ENCODE measurements at regions not wholly inside any gene's neighbourhood (a gene's known extent, or its start where the extent isn't known, plus 50 kb on each side); places are given as distances from the start of the nearest gene placed in this dataset.

DNA sequence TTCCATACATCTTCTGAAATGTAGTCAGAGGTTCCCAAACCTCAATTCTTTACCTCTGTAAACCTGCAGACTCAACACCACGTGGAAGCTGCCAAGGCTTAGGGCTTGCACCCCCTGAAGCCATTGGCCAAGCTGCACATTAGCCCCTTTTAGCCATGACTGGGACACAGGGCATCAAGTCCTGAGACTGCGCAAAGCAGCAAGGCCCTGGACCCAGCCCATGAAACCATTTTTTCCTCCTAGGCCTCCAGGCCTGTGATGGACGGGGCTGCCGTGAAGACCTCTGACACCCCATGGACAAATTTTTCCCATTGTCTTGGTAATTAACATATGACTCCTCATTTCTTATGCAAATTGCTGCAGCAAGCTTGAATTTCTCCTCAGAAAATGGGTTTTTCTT is 727.8 kb downstream of the C6orf118 start:
- no peaks in the 10 kb centered on the region for H3K36me3 Mint-ChIP-seq (ENCODE audit: low read depth, unreplicated experiment)
- no peaks in the 10 kb centered on the region for H3K4me1 Mint-ChIP-seq (ENCODE audit: unreplicated experiment)
- TF ChIP-seq, protein P1, sequence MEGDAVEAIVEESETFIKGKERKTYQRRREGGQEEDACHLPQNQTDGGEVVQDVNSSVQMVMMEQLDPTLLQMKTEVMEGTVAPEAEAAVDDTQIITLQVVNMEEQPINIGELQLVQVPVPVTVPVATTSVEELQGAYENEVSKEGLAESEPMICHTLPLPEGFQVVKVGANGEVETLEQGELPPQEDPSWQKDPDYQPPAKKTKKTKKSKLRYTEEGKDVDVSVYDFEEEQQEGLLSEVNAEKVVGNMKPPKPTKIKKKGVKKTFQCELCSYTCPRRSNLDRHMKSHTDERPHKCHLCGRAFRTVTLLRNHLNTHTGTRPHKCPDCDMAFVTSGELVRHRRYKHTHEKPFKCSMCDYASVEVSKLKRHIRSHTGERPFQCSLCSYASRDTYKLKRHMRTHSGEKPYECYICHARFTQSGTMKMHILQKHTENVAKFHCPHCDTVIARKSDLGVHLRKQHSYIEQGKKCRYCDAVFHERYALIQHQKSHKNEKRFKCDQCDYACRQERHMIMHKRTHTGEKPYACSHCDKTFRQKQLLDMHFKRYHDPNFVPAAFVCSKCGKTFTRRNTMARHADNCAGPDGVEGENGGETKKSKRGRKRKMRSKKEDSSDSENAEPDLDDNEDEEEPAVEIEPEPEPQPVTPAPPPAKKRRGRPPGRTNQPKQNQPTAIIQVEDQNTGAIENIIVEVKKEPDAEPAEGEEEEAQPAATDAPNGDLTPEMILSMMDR (IDR thresholded peaks at IDR 0.05; ENCODE audit: unreplicated experiment): no peak
- no peak overlapping the region for H3K4me3 Mint-ChIP-seq (ENCODE audit: unreplicated experiment)
- no peak overlapping the region for H3K27ac Mint-ChIP-seq (ENCODE audit: unreplicated experiment)
- peaks cover 2% of the 10 kb centered on the region for H3K27me3 Mint-ChIP-seq (ENCODE audit: unreplicated experiment)
- no peaks in the 10 kb centered on the region for H3K9me3 Mint-ChIP-seq (ENCODE audit: unreplicated experiment)
- DNase-seq (ENCODE audit: low spot score): no peak

DNA sequence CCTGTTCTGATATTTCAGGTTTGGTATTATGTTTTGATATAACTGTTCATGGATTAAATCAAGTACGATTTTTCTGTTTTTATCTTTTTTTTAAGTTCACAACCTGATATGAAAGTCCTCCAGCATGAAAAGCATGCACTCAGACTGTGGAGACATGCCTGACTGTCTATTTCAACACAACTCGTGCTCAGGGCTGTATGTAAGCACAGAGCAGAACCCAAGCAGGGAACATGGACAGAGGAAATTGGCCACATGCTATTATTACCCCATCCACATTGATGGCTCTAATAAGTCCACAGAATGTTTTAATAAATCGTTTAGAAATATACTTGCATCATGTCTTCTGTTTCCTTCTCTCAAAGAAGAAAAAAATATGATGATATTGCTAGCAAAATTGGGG is 730.4 kb downstream of the C6orf118 start:
- TF ChIP-seq, protein P1 (IDR thresholded peaks at IDR 0.05; ENCODE audit: unreplicated experiment): no peak
- DNase-seq (ENCODE audit: low spot score): no peak
- Mint-ChIP-seq H3K9me3 (ENCODE audit: unreplicated experiment) (no peaks in the 10 kb centered on the region), H3K27ac (ENCODE audit: unreplicated experiment) (no peak overlapping the region), H3K36me3 (ENCODE audit: low read depth, unreplicated experiment) (no peaks in the 10 kb centered on the region), H3K27me3 (ENCODE audit: unreplicated experiment) (peaks cover 2% of the 10 kb centered on the region), H3K4me1 (ENCODE audit: unreplicated experiment) (no peaks in the 10 kb centered on the region), H3K4me3 (ENCODE audit: unreplicated experiment) (no peak overlapping the region)

DNA sequence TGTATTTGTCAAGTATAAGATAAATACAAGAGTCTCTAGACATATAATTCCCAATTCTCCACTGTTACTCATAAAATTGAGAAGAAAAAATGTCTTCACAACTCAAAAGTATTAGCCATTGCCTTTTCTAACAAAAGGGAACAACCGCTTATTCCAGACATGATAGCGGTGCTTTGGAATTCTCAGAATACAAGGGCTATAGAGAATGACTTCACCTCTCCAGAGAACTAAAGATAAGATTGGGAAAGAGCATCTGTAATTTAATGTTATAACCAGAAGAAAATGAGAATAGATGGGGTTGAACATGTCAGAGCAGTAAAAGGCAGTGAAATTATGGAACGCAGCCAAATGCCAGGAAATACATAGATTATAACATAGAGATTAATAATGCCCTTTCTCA is 730.8 kb downstream of the C6orf118 start:
- Mint-ChIP-seq H3K4me1 (ENCODE audit: unreplicated experiment) (no peaks in the 10 kb centered on the region), H3K9me3 (ENCODE audit: unreplicated experiment) (no peaks in the 10 kb centered on the region), H3K27me3 (ENCODE audit: unreplicated experiment) (peaks cover 2% of the 10 kb centered on the region), H3K27ac (ENCODE audit: unreplicated experiment) (no peak overlapping the region), H3K4me3 (ENCODE audit: unreplicated experiment) (no peak overlapping the region), H3K36me3 (ENCODE audit: low read depth, unreplicated experiment) (no peaks in the 10 kb centered on the region)
- no peak for DNase-seq (ENCODE audit: low spot score)
- TF ChIP-seq, protein P1 (IDR thresholded peaks at IDR 0.05; ENCODE audit: unreplicated experiment): no peak

DNA sequence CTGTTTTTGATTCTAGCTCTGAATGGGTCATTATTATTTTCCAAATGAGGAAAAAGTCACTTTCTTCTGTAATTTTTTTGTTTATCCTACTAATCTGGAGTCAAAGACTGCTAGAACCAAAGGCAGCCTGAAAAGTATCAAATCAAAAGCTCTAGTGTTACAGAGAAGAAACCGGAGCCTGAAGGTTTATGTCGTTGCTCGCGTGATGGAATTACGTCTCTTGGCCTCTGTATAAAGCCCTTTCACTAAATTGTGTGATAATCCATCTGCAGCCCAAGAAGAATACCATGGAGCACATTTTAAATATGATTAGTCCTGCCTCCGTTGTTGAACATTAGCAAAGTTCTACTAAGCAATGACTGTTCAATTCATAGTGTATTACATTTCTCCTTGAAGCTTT is 738.6 kb downstream of the C6orf118 start:
- peaks cover 1% of the 10 kb centered on the region for H3K27me3 Mint-ChIP-seq (ENCODE audit: unreplicated experiment)
- TF ChIP-seq, protein P1 (IDR thresholded peaks at IDR 0.05; ENCODE audit: unreplicated experiment): no peak
- DNase-seq (ENCODE audit: low spot score): no peak
- no peaks in the 10 kb centered on the region for H3K4me1 Mint-ChIP-seq (ENCODE audit: unreplicated experiment)
- H3K36me3 Mint-ChIP-seq (ENCODE audit: low read depth, unreplicated experiment): no peaks in the 10 kb centered on the region
- H3K27ac Mint-ChIP-seq (ENCODE audit: unreplicated experiment): no peak overlapping the region
- H3K9me3 Mint-ChIP-seq (ENCODE audit: unreplicated experiment): no peaks in the 10 kb centered on the region
- H3K4me3 Mint-ChIP-seq (ENCODE audit: unreplicated experiment): no peak overlapping the region

DNA sequence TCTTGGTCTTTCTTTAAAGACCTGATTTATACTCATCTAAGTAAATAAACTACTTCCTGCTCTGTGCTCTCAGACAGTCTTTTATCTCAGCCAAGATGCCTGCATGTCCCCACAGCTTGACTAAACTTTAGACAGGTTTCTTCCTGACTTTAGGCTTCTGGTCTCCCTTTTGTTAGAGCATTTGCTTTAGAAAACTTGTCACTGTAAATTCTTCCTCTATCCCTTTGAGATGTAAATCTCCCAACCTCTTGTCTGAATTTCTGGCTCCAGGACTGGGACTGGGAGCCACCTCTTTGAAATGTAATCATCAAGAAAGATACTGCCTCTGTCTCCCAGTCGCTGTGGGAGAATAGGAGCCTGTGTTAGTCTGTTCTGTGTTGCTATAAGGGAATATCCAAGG is 739.9 kb downstream of the C6orf118 start:
- H3K27me3 Mint-ChIP-seq (ENCODE audit: unreplicated experiment): peaks cover 1% of the 10 kb centered on the region
- TF ChIP-seq, protein P1 (IDR thresholded peaks at IDR 0.05; ENCODE audit: unreplicated experiment): no peak
- H3K27ac Mint-ChIP-seq (ENCODE audit: unreplicated experiment): no peak overlapping the region
- H3K4me3 Mint-ChIP-seq (ENCODE audit: unreplicated experiment): no peak overlapping the region
- H3K36me3 Mint-ChIP-seq (ENCODE audit: low read depth, unreplicated experiment): no peaks in the 10 kb centered on the region
- DNase-seq (ENCODE audit: low spot score): no peak
- no peaks in the 10 kb centered on the region for H3K9me3 Mint-ChIP-seq (ENCODE audit: unreplicated experiment)
- H3K4me1 Mint-ChIP-seq (ENCODE audit: unreplicated experiment): no peaks in the 10 kb centered on the region
